ENCODE measurements at regions not wholly inside any gene's neighbourhood (a gene's known extent, or its start where the extent isn't known, plus 50 kb on each side); places are given as distances from the start of the nearest gene placed in this dataset.
"Not testable (repeated sequence)": the region's sequence is repeated elsewhere in the genome, so short reads cannot be mapped to it uniquely, and the experiment has no call there.

GRCh38 chr14:86110871-86111270 is 580.9 kb downstream of the FLRT2 start:
- not testable (repeated sequence) for DNase-seq

GRCh38 chr14:86104691-86105265 is 574.8 kb downstream of the FLRT2 start:
- DNase-seq: no peak

- no peak for DNase-seq
Measured at GRCh38 chr14:86094512-86094911, 564.6 kb downstream of the FLRT2 start.

GRCh38 chr14:86091811-86092210 is 561.9 kb downstream of the FLRT2 start:
- no peak for DNase-seq

- no peak for DNase-seq
Measured at GRCh38 chr14:86088156-86088555, 558.2 kb downstream of the FLRT2 start.

GRCh38 chr14:86087377-86087776 is 557.4 kb downstream of the FLRT2 start:
- DNase-seq: no peak

- DNase-seq: no peak
Measured at GRCh38 chr14:86086962-86087361, 557.0 kb downstream of the FLRT2 start.

- no peak for DNase-seq
Measured at GRCh38 chr14:86084097-86084496, 554.2 kb downstream of the FLRT2 start.

- no peak for DNase-seq
Measured at GRCh38 chr14:86083616-86084015, 553.7 kb downstream of the FLRT2 start.

- DNase-seq: no peak
Measured at GRCh38 chr14:86072116-86072894, 542.4 kb downstream of the FLRT2 start.

GRCh38 chr14:86066651-86067050 is 536.7 kb downstream of the FLRT2 start:
- no peak for DNase-seq

- no peak for DNase-seq
Measured at GRCh38 chr14:86065407-86065806, 535.5 kb downstream of the FLRT2 start.

GRCh38 chr14:86064595-86064994 is 534.7 kb downstream of the FLRT2 start:
- not testable (repeated sequence) for DNase-seq

GRCh38 chr14:86057018-86057667 is 527.2 kb downstream of the FLRT2 start:
- peak in 5 of 58 donors; percentile 1 to 39 (median 28) for DNase-seq

GRCh38 chr14:86055512-86056075 is 525.6 kb downstream of the FLRT2 start:
- DNase-seq: no peak

GRCh38 chr14:86052868-86053267 is 522.9 kb downstream of the FLRT2 start:
- no peak for DNase-seq

GRCh38 chr14:86050757-86051156 is 520.8 kb downstream of the FLRT2 start:
- no peak for DNase-seq

GRCh38 chr14:86050072-86050683 is 520.2 kb downstream of the FLRT2 start:
- no peak for DNase-seq

- DNase-seq: no peak
Measured at GRCh38 chr14:86039176-86039575, 509.2 kb downstream of the FLRT2 start.

GRCh38 chr14:86038387-86039042 is 508.6 kb downstream of the FLRT2 start:
- DNase-seq: peak in 13 of 58 donors; percentile 2 to 17 (median 5)

- no peak for DNase-seq
Measured at GRCh38 chr14:86035882-86036281, 505.9 kb downstream of the FLRT2 start.
